GM18951 (cell line): ENCODE measurements at regions not wholly inside any gene's neighbourhood (a gene's known extent, or its start where the extent isn't known, plus 50 kb on each side); places are given as distances from the start of the nearest gene placed in this dataset.

Experiments
- POLR2A ChIP-seq: IDR thresholded peaks from 4 replicates; pipeline ENCODE4 v1.6.1; 2011; ENCODE audit warnings: mild to moderate bottlenecking; ENCODE audit not compliant: insufficient read length, insufficient read depth; ENCODE audit errors: extremely low read depth
- in situ Hi-C: fragments of 300-500 bp; cut with MboI; formaldehyde crosslinking; loops from one replicate; pipeline ENCODE4 v1.12.0; 2022; ENCODE audit warnings: low sequenced_read_pairs, mixed read lengths, inconsistent platforms; ENCODE audit not compliant: unreplicated experiment

GRCh38 chr7:50181081-50181480, 88.0 kb upstream of the ZPBP start:
- no peak for TF ChIP-seq POLR2A
- in situ Hi-C loops = no loop called here

GRCh38 chr7:50178166-50178565, 85.1 kb upstream of the ZPBP start:
- no peak for TF ChIP-seq POLR2A
- in situ Hi-C loops = no loop called here

- TF ChIP-seq POLR2A = no peak
- in situ Hi-C loops = no loop called here
These were observed 81.9 kb upstream of the ZPBP start for GRCh38 chr7:50174948-50175347.

- in situ Hi-C loops = no loop called here
- TF ChIP-seq POLR2A = no peak
These were observed 74.2 kb upstream of the ZPBP start for GRCh38 chr7:50166997-50167965.

- no peak for TF ChIP-seq POLR2A
- in situ Hi-C loops = no loop called here
These were observed 71.6 kb upstream of the ZPBP start for GRCh38 chr7:50164559-50165170.

- in situ Hi-C loops = no loop called here
- no peak for TF ChIP-seq POLR2A
These were observed 67.2 kb upstream of the ZPBP start for GRCh38 chr7:50160206-50160605.

- no peak for TF ChIP-seq POLR2A
- in situ Hi-C loops = no loop called here
These were observed 66.1 kb upstream of the ZPBP start for GRCh38 chr7:50159154-50159553.

GRCh38 chr7:50156706-50157105, 63.7 kb upstream of the ZPBP start:
- TF ChIP-seq POLR2A = no peak
- in situ Hi-C loops = no loop called here

- in situ Hi-C loops = no loop called here
- no peak for TF ChIP-seq POLR2A
These were observed 63.1 kb upstream of the ZPBP start for GRCh38 chr7:50156163-50156562.

GRCh38 chr7:50155755-50156154, 62.7 kb upstream of the ZPBP start:
- in situ Hi-C loops = no loop called here
- TF ChIP-seq POLR2A = no peak

- in situ Hi-C loops = no loop called here
- TF ChIP-seq POLR2A = no peak
These were observed 60.9 kb upstream of the ZPBP start for GRCh38 chr7:50153995-50154394.

GRCh38 chr7:50153148-50153547, 60.1 kb upstream of the ZPBP start:
- in situ Hi-C loops = no loop called here
- no peak for TF ChIP-seq POLR2A

- in situ Hi-C loops = no loop called here
- TF ChIP-seq POLR2A = no peak
These were observed 59.4 kb upstream of the ZPBP start for GRCh38 chr7:50152486-50152885.

GRCh38 chr7:50151661-50152060, 58.6 kb upstream of the ZPBP start:
- in situ Hi-C loops = no loop called here

GRCh38 chr7:50151001-50151400, 58.0 kb upstream of the ZPBP start:
- in situ Hi-C loops = no loop called here
- no peak for TF ChIP-seq POLR2A

More at GRCh38 chr7:50151661-50152060, 58.6 kb upstream of the ZPBP start:
- no peak for TF ChIP-seq POLR2A
